ENCODE measurements at regions not wholly inside any gene's neighbourhood (a gene's known extent, or its start where the extent isn't known, plus 50 kb on each side); places are given as distances from the start of the nearest gene placed in this dataset.

DNA sequence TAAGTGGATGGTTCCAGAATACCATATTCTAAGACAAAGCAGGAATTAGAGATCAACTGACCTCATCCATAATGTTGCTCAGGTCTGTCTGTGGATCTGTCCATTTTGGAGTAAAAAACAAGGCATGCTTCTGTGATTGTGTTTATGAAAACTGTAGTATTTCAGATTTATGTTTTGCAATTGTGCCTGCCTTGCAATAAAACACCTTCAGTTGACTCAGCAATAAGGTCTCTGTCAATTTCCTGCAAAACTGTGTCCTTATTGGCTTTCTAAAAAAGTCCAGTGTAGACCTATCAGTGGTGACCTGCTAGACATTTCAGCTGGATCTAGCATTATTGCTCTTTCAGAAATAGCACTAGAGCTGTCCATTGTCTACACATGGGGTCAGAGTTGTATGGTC, 409.5 kb upstream of the AZI2 start:
- TF ChIP-seq, protein P1, sequence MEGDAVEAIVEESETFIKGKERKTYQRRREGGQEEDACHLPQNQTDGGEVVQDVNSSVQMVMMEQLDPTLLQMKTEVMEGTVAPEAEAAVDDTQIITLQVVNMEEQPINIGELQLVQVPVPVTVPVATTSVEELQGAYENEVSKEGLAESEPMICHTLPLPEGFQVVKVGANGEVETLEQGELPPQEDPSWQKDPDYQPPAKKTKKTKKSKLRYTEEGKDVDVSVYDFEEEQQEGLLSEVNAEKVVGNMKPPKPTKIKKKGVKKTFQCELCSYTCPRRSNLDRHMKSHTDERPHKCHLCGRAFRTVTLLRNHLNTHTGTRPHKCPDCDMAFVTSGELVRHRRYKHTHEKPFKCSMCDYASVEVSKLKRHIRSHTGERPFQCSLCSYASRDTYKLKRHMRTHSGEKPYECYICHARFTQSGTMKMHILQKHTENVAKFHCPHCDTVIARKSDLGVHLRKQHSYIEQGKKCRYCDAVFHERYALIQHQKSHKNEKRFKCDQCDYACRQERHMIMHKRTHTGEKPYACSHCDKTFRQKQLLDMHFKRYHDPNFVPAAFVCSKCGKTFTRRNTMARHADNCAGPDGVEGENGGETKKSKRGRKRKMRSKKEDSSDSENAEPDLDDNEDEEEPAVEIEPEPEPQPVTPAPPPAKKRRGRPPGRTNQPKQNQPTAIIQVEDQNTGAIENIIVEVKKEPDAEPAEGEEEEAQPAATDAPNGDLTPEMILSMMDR (IDR thresholded peaks at IDR 0.05 in 2 of 3, conservative IDR thresholded peaks at IDR 0.05 in 1 of 3; ENCODE audit: borderline replicate concordance in 1 of 3, insufficient read depth in 1 of 3, low read depth in 2 of 3, low read length in 2 of 3), result no peak
- TF ChIP-seq EZH2 (IDR thresholded peaks at IDR 0.05) (no peak), POLR2AphosphoS5 (IDR thresholded peaks at IDR 0.05; ENCODE audit: low read depth, low read length) (no peak), EZH2phosphoT487 (IDR thresholded peaks at IDR 0.05; ENCODE audit: borderline replicate concordance) (no peak), RAD21 (IDR thresholded peaks at IDR 0.05; ENCODE audit: low read depth) (no peak), YY1 (IDR thresholded peaks at IDR 0.05; ENCODE audit: extremely low read depth, insufficient replicate concordance, low read depth, low read length) (no peak), POLR2A (IDR thresholded peaks at IDR 0.05; ENCODE audit: borderline replicate concordance, extremely low read depth, insufficient read depth, insufficient read length) (no peak), EGR1 (IDR thresholded peaks at IDR 0.05; ENCODE audit: low read depth) (no peak), SIN3A (IDR thresholded peaks at IDR 0.05; ENCODE audit: low read depth) (no peak)
- TF ChIP-seq, protein P2, sequence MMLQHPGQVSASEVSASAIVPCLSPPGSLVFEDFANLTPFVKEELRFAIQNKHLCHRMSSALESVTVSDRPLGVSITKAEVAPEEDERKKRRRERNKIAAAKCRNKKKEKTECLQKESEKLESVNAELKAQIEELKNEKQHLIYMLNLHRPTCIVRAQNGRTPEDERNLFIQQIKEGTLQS (IDR thresholded peaks at IDR 0.05), result no peak

Data from HCT116 (cell line).